ENCODE measurements at regions not wholly inside any gene's neighbourhood (a gene's known extent, or its start where the extent isn't known, plus 50 kb on each side); places are given as distances from the start of the nearest gene placed in this dataset.

DNA sequence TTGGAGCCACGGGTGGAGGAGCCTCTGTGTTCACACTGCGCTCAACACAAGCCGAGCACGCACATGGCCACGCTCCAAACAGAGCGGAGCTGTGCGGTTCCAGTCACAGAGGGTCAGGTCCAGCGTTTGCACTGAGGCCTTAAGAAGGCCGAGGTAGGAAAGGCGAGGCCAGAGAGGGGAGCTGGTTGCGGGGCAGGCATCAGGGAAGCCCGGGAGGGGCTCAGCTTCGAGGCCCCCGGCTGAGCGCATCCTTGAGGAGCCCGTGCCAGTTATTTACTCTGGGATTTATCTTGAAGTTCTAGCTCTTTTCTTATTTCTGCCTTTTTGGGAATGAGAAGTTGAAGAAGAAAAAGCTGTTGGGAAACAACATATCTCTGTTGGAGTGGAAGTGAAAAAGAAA, 140.8 kb downstream of the IRX1 start:
- DNase-seq (ENCODE audit: low read depth): no peak

DNA sequence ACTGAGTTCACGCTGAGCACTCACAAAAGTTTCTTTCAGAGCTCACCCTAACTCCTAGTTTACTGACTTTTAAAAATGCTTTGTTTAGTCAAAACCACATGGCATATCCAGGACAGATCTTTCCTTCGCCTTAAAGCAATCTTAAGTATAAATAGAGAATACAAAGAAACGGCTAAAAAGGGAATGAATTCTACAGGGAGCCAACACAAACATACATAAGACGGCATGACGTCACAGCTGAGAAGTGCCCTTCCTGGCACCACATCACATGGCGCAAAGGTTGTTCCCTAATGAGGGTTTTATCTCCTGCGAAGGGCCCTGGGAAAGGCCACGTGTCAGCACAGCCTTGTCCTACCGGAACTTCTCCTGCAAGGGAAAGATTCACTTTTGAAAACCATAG, 141.3 kb downstream of the IRX1 start:
- DNase-seq (ENCODE audit: low read depth): no peak

DNA sequence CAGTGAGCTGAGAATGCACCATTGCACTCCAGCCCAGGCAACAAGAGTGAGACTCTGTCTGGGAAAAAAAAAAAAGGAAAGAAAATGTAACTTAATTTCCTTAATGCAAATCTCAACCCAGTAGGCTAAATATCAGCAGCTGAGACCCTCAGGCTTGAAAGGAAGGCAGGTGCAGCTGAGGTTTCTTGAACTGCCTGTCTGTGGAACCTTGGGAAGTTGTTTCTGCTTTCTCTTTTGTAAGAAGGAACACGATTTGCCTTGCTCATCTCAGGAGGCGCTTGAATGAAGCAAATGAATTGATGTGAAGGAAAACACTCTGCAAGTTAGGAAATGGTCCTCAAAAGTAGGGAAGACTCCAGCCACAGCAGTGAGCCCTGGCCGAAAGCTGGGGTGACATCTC, 143.3 kb downstream of the IRX1 start:
- no peak for DNase-seq (ENCODE audit: low read depth)

DNA sequence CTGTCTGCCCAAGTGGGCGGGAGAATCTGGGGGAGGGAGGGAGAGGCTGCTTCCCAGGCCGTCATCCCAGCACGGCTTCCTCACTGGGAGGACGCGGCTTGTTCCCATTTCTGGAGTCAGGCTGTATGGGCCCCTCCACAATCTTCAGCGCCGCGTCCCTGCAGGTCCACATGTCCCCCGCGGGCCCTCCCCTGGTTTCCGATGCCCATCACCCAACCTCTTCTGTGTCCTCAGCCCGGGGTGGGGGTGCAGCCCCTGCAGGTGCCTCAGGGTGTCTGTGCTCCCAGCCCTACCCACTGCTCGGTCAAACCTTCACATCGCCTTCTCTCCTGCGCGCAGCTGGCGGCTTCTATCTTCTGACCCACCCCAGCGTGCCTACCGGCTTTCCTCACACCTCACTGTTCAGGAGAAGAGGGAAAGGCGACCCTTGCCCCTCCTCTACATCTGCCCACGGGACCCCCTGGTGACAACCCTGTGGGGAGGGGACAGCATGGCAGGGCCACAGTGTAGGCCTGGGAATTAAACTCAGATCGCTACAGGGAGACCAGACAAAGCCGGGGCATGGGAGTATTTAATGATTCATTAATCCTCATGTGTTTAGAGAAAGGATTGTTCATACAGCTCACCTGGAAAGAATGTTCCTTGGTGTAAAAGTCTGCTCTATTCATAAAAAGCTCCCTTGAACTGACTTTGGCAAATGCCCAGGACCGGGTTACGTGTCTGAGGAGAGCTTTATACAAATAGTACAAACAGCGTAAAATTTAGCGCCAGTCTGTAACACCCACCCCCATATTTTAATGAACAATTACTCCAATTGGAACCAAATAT, 145.1 kb downstream of the IRX1 start:
- DNase-seq (ENCODE audit: low read depth): no peak

DNA sequence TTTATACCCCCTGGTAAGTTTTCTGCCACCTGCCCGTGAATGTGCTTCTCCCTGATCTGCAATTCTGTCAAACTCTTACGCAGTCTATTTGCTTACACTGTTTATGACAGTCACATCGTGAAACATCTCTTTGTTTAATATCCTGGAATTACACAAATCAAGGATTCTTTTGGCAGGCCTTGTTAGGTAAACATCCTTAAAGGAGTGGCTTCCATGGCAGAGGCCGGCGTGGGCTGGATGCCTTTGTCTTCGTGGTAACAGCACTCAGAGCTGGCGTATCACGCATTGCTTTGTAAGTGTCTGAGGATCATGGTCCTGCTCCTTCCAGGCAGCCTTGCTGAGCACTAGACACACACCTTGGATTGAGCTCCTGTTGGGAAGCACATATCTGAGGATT, 145.7 kb downstream of the IRX1 start:
- DNase-seq (ENCODE audit: low read depth): no peak

DNA sequence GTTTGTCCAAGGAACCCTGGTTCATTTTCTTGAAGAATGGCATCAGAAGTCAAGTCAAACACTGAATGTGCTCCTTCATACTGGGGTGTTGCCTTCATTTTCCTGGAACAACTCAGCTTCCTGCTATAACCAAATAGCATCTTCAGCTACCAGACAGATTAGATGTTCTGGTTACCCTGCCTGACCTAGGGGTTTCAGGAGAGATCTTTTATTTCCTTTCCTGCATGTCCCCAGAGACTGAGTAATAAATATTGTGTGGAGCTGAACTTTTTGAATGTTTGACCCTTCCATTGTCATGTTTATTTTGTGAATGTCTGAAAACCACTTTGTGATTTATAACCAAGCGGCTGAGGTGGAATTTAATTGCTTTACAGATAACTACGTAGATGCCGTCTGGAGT, 147.1 kb downstream of the IRX1 start:
- no peak for DNase-seq (ENCODE audit: low read depth)

DNA sequence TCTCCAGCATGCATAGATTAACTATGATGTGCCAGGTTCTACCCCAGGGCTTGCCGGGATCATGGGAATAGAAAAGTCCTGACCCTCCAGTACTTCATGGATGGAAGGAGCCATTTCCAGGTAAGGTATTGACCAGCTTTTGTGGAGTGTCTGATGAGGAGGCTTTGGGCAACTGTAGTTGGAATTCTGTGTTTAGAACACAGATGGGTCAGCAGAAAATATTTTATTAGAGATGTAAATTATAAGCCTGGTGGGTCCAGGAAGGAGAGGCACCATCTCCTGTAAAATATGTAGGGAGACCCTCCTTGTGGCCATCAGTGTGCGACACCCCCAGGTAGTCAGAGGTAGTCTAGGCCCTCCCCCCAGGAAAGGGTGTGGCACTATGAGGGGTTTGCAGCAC, 156.2 kb downstream of the IRX1 start:
- no peak for DNase-seq (ENCODE audit: low read depth)

DNA sequence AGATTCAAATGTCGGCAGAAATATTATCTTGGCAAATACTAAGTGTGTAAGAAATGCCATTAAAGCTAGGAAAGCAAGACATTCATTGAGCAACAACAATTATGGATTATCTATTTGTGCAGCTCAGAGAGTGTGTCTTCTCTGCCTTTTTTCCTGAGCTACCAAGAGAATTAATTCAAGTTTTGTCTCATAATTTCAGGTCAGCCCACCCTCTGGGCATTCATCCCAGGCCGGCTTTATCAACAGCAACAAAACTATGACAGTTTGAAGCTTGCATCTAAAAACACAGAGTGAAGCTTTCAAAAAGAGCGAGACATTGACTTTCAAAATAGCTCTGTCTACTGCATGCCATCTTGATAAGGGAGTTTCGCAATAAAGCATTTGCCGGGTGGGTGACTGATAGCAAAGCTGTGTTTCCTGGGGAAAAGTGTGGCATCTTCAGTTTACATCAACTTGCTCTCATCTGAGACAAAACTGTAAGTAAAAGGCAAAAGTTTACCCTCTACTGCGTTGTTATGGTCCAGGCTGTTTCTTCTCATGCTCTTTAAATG, 182.4 kb downstream of the IRX1 start:
- no peak for DNase-seq (ENCODE audit: low read depth)

DNA sequence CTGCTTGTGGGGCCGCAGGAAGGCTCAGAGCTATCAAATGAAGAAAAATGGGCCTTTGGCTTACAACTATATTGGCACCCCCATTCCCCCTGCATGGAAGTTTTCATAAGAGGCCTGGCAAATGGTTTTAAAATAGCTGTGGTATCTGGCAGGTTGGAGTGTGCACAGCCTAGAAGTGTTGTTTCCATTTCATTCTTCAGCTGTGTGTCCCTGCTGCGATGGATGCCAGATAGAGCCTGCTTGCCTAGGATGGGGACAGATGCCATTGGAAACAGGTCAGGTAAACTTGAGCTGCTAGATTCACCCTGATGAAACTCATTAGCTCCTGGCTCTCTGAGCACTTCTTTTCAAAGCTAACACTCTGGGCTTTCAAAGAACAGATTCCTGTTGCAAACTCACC, 183.3 kb downstream of the IRX1 start:
- DNase-seq (ENCODE audit: low read depth): no peak

DNA sequence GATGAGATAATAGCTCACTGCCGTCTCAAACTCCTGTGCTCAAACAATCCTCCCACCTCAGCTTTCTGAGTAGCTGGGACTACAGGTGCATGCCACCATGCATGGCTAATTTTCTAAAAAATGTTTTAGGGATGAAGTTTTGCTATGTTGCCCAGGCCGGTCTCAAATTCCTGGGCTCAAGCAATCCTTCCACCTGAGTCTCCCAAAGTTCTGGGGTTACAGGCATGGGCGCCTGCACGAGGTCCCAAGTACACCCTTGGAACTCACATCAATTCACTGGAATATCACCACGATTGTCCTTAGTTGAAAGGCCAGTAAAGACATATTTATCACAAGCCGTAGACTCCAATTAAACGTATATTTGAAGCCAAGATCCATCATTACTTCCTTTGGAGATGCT, 184.6 kb downstream of the IRX1 start:
- DNase-seq (ENCODE audit: low read depth): no peak

DNA sequence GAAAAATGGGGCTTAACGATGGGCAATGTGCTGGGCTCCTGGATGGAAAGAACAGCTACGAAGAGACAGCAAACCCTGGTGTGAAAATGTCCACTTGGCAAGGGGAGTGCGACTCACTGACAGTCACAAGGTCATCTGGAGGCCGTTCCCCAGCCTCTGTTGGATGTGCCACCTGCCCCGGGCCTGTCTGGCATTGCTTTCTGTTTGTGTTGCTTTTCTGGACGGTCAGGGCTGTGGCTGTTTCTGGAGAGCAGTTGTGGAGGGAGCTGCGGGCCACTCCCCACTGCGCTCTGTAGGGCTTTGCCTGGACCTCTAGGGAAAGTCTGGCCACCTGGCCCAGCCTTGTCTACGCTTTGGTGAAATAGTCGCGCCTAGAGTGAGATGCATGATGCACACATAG, 185.3 kb downstream of the IRX1 start:
- DNase-seq (ENCODE audit: low read depth): no peak

DNA sequence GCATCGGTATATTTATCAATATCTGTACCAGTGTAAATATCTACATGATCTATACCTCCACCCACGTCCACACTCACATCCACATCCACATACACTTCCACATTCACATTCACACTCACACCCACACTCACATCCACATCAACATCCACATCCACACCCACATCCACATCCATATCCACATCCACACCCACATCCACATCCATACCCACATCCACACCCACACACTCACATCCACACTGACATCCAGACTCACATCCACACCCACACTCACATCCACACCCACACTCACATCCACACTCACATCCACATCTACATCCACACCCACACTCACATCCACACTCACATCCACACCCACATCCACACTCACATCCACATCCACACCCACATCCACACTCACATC, 189.2 kb downstream of the IRX1 start:
- no peak for DNase-seq (ENCODE audit: low read depth)

DNA sequence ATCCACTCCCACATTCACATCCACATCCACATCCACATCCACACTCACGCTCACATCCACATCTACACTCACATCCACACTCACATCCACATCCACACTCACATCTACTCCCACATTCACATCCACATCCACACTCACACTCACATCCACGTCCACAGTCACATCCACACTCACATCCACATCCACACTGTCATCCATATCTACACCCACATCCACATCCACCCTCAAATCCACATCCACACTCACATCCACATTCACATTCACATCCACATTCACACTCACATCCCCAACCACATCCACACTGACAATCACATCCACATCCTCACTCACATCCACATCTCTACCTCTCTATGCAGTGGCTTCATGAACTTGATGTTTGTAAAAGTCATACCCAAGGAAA, 190.5 kb downstream of the IRX1 start:
- no peak for DNase-seq (ENCODE audit: low read depth)

DNA sequence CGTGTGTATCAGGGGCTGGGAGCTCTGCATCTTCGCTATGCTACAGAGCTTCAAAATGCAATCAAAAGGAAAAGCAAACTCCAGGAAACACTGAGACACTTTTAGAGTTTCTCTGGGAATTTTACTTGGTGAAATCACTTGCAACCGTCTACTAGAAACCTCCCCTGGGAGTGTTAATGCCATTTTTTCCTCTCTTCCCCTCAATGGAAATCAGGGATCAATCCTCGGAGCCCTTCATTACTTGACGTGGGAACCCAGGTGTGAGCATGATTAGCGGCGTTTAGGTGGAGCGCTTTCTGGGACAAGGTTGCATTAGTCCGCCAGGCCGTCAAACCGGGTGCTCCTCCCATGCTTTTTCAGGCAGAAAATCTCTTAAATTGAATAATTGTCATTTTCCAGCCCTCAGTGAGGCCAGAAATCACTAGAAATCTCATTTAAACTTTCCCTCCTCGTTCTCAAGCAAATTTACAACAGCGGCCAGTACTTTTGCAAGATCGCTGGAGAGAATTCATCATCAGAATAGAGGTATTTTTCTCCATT, 191.3 kb downstream of the IRX1 start:
- DNase-seq (ENCODE audit: low read depth): no peak

DNA sequence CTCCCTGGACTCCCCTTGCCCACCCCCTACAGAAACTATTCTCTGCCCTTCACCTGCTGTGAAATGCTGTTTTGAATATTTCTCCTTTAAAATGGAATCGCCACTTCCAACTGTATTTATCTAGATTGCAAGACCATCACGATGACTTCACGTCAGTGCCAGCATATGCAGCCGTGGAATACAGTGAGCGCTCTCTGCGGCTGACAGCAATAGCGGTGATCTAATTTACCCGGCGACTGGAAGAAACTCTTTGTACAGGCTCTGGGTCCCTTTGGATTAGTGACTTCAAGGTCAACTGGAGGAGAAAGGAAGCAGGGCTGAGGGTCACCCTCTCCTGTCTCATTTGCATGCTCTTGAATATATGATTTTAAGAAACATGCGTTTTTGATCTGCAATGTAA, 192.0 kb downstream of the IRX1 start:
- DNase-seq (ENCODE audit: low read depth): no peak

DNA sequence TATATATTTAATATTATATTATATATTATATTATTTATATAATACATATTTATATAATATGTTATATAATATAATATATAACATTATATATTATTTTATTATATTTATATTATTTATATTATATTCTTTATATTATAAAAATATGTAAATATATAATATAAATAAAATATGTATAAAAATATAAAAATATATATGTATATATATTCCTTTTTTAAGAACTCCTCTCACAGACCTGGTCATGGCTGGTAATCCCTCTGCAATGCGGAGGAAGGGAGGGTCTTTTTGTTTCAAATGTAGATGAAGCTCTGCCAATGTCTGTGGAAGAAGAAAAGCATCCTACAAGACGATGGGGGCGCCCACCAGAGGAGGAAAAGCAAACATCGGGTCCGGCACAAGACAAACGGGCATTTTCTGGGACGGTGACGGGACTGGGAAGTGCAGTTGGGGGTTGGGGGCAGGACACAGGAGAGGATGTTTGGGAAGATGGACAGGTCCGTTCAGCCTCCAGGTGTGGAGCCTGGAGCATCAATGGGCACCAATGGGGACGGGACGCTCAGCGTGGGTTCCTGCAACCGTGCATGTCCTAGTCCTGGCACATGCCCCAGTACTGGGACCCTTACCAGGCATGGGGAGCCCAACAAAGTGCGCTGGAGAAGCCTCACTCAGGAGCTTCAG, 194.0 kb downstream of the IRX1 start:
- DNase-seq (ENCODE audit: low read depth): no peak

DNA sequence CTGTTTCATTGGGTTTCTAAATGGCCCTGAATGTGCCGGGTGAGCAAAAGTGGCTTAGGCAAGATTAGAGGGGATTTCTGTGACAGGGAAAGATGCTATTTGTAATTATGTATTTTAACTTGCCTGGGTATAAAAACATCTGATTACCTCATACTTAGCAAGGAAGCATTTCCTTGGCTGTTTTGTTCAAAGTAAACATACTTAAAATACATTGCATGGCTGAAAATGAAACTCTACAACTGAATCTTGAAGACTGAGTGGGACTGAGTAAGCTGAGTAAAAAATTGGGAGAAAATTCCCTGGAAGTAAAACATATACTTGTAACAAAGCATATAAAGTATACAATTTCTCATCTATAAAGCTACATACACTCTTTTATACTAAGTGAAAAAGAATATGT, 197.5 kb downstream of the IRX1 start:
- no peak for DNase-seq (ENCODE audit: low read depth)

DNA sequence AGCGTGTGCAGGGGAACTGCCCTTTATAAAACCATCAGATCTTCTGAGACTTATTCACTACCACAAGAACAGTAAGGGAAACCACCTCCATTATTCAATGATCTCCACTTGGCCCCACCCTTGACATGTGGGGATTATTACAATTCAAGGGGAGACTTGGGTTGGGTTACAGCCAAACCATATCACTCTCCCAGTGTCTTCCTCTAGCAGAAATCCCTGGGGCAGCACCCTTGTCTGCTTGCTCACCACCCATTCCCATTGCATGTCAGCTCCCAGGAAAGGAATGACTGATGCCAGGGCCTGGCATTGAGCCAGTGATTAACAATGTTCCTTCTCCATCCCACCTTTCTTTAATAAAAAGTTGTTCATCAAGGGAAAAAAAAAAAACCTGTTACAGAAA, 199.0 kb downstream of the IRX1 start:
- no peak for DNase-seq (ENCODE audit: low read depth)

DNA sequence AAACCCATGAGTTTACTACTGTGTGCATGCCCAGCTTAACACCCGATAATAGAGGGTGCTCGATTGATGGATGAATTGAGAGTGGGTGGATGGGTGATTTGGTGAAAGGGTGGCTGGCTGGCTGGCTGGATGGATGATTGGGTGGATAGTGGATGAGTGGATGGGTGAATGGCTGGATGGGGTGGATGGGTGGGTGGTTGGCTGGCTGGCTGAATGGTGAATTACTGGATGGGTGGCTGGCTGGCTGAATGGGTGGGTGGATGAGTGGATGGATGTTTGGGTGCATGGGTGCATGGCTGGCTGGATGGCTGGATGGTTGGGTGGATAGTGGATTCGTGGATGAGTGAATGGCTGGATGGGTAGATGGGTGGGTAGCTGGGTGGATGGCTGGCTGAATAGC, 201.1 kb downstream of the IRX1 start:
- DNase-seq (ENCODE audit: low read depth): no peak

DNA sequence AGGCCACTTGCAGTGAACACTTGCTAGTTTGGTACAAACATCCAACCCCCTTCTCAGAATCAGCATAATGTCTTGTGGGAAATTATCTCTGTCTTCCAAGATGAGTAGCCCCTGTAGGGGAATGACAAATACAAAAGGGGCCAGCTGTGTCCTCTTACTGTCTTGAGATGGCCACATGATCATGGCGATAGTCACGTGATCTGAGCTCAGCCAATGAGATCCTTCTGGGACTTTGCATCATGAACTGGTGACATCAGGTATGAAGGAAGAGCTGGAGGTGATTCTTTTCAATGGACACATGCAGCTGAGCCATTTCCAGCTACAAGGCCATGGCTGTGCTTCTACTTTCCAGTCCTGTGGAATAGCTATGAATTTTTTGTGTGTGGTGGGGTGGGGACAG, 206.3 kb downstream of the IRX1 start:
- DNase-seq (ENCODE audit: low read depth): no peak

DNA sequence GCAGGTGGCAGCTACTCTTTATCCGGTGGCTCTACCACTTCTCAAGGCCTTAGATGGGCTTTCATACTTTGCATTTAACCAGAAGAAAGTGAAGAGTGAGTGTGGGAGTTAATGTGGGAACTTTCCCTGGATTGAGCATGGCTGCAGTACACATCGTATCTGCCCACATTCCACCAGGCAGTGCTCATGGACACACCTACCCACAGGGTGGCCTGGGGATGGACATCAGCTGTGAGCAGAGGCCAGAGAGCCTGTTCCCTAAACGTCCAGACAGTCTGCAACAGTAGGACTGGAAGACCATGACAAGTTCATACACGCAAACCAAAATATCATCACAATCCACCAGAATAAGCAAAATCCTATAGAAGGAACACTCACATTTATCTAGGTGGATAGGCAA, 213.8 kb downstream of the IRX1 start:
- DNase-seq (ENCODE audit: low read depth): no peak

DNA sequence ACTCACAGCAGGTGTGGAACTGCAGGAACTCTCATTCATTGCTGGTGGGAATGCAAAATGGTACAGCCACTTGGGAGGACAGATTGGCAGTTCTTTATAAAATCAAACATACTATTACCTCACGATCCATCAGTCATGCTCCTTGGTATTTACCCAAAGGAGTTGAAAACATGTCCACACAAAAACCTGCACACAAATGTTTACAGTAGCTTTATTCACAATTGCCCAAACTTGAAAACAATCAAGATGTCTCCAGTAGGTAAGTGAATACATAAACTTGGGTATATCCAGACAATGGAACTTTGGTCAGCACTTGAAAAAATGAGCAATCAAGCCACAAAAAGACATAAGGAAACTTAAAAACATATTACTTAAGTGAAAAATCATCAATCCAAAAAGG, 215.5 kb downstream of the IRX1 start:
- no peak for DNase-seq (ENCODE audit: low read depth)

DNA sequence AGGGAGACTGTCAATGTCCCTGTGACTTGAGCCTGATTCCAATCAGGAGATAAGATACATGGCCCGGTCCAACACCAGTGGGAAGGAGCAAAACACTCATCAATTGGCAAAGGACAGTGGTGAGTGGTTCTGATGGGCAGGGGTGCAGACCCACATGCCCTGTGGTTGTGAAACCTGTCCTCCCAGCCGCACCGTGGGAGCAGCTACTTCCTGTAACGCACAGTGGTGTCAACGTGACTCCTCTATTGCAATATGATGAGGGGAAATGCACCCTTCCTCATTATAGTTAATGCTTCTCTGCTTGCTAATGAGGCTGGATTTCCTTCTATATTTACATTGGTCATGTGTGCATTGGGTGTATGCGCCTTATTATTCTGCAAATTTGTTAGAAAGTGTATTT, 223.0 kb downstream of the IRX1 start:
- DNase-seq (ENCODE audit: low read depth): no peak

Measured in stimulated activated CD8-positive, alpha-beta memory T cell treated with anti-CD3 and anti-CD28 coated beads, Interleukin-7, amount 100 ng/mL, for 24 hours (primary cell).